ENCODE measurements at regions not wholly inside any gene's neighbourhood (a gene's known extent, or its start where the extent isn't known, plus 50 kb on each side); places are given as distances from the start of the nearest gene placed in this dataset.

DNA sequence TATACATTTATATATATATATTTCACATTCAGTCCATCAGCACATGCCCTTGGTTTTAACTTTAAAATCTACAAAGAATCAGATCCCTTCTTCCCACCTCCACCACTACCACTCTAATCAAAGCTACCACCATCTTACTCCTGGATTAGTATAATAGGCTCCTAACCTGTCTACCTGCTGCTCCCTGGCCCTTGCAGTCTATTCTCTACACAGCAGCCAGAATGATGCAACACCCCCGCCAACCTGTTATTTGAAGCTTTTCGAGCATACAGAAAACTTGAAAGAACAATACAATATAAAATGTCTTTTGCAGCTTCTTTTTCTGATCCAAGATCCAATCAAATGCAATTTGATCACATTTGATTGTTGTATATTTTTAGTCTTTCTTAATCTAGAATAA lies 165.9 kb upstream of the HMGA2 start (continued):
- TF ChIP-seq, protein P1, sequence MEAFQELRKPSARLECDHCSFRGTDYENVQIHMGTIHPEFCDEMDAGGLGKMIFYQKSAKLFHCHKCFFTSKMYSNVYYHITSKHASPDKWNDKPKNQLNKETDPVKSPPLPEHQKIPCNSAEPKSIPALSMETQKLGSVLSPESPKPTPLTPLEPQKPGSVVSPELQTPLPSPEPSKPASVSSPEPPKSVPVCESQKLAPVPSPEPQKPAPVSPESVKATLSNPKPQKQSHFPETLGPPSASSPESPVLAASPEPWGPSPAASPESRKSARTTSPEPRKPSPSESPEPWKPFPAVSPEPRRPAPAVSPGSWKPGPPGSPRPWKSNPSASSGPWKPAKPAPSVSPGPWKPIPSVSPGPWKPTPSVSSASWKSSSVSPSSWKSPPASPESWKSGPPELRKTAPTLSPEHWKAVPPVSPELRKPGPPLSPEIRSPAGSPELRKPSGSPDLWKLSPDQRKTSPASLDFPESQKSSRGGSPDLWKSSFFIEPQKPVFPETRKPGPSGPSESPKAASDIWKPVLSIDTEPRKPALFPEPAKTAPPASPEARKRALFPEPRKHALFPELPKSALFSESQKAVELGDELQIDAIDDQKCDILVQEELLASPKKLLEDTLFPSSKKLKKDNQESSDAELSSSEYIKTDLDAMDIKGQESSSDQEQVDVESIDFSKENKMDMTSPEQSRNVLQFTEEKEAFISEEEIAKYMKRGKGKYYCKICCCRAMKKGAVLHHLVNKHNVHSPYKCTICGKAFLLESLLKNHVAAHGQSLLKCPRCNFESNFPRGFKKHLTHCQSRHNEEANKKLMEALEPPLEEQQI (IDR thresholded peaks at IDR 0.05), result no peak
- TF ChIP-seq ZNF445 (CRISPR knock-in tag; IDR thresholded peaks at IDR 0.05; ENCODE audit: low read depth) (no peak), NCOA4 (IDR thresholded peaks at IDR 0.05; ENCODE audit: partially characterized antibody) (no peak), KAT2B (IDR thresholded peaks at IDR 0.05; ENCODE audit: low read depth, low read length) (no peak), ZSCAN29 (IDR thresholded peaks at IDR 0.05) (no peak), SRSF7 (optimal IDR thresholded peaks at IDR 0.05; ENCODE audit: low read depth, low read length) (no peak), CEBPG (CRISPR knock-in tag; IDR thresholded peaks at IDR 0.05) (no peak), CEBPG (tag; conservative IDR thresholded peaks at IDR 0.05 in 1 of 2, IDR thresholded peaks at IDR 0.05 in 1 of 2) (peak; percentile 43; a peak in 3 of 4 replicates), CTBP1 (IDR thresholded peaks at IDR 0.05; ENCODE audit: borderline replicate concordance) (no peak), CBFA2T3 (IDR thresholded peaks at IDR 0.05) (no peak), ASH1L (IDR thresholded peaks at IDR 0.05; ENCODE audit: borderline replicate concordance, low read depth, partially characterized antibody) (no peak), NUFIP1 (IDR thresholded peaks at IDR 0.05; ENCODE audit: partially characterized antibody) (no peak)
- TF ChIP-seq, protein P2, sequence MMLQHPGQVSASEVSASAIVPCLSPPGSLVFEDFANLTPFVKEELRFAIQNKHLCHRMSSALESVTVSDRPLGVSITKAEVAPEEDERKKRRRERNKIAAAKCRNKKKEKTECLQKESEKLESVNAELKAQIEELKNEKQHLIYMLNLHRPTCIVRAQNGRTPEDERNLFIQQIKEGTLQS (IDR thresholded peaks at IDR 0.05), result peak; percentile 67
- TF ChIP-seq, protein P2 (CRISPR knock-in tag; conservative IDR thresholded peaks at IDR 0.05), result no peak
- TF ChIP-seq, protein P3, sequence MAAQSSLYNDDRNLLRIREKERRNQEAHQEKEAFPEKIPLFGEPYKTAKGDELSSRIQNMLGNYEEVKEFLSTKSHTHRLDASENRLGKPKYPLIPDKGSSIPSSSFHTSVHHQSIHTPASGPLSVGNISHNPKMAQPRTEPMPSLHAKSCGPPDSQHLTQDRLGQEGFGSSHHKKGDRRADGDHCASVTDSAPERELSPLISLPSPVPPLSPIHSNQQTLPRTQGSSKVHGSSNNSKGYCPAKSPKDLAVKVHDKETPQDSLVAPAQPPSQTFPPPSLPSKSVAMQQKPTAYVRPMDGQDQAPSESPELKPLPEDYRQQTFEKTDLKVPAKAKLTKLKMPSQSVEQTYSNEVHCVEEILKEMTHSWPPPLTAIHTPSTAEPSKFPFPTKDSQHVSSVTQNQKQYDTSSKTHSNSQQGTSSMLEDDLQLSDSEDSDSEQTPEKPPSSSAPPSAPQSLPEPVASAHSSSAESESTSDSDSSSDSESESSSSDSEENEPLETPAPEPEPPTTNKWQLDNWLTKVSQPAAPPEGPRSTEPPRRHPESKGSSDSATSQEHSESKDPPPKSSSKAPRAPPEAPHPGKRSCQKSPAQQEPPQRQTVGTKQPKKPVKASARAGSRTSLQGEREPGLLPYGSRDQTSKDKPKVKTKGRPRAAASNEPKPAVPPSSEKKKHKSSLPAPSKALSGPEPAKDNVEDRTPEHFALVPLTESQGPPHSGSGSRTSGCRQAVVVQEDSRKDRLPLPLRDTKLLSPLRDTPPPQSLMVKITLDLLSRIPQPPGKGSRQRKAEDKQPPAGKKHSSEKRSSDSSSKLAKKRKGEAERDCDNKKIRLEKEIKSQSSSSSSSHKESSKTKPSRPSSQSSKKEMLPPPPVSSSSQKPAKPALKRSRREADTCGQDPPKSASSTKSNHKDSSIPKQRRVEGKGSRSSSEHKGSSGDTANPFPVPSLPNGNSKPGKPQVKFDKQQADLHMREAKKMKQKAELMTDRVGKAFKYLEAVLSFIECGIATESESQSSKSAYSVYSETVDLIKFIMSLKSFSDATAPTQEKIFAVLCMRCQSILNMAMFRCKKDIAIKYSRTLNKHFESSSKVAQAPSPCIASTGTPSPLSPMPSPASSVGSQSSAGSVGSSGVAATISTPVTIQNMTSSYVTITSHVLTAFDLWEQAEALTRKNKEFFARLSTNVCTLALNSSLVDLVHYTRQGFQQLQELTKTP (IDR thresholded peaks at IDR 0.05; ENCODE audit: low read depth in 1 of 2, partially characterized antibody in 2 of 2), result no peak
- TF ChIP-seq, protein P4, sequence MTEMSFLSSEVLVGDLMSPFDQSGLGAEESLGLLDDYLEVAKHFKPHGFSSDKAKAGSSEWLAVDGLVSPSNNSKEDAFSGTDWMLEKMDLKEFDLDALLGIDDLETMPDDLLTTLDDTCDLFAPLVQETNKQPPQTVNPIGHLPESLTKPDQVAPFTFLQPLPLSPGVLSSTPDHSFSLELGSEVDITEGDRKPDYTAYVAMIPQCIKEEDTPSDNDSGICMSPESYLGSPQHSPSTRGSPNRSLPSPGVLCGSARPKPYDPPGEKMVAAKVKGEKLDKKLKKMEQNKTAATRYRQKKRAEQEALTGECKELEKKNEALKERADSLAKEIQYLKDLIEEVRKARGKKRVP (CRISPR knock-in tag; IDR thresholded peaks at IDR 0.05), result peak; percentile 75
- TF ChIP-seq, protein P5, sequence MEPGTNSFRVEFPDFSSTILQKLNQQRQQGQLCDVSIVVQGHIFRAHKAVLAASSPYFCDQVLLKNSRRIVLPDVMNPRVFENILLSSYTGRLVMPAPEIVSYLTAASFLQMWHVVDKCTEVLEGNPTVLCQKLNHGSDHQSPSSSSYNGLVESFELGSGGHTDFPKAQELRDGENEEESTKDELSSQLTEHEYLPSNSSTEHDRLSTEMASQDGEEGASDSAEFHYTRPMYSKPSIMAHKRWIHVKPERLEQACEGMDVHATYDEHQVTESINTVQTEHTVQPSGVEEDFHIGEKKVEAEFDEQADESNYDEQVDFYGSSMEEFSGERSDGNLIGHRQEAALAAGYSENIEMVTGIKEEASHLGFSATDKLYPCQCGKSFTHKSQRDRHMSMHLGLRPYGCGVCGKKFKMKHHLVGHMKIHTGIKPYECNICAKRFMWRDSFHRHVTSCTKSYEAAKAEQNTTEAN (CRISPR knock-in tag; IDR thresholded peaks at IDR 0.05), result no peak
- TF ChIP-seq, protein P6, sequence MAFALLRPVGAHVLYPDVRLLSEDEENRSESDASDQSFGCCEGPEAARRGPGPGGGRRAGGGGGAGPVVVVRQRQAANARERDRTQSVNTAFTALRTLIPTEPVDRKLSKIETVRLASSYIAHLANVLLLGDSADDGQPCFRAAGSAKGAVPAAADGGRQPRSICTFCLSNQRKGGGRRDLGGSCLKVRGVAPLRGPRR (CRISPR knock-in tag; IDR thresholded peaks at IDR 0.05), result no peak
